Right lobe of liver (tissue), 6 donors: ENCODE measurements at regions not wholly inside any gene's neighbourhood (a gene's known extent, or its start where the extent isn't known, plus 50 kb on each side); places are given as distances from the start of the nearest gene placed in this dataset.

Source experiments
- ATAC-seq, 4 donors: fragments of 200-7000 bp; cut with Tn5 transposase; one replicate each; pipeline ENCODE4 v1.9.1; 2020; ENCODE audit warnings: mild to moderate bottlenecking in 4 of 4, moderate library complexity in 4 of 4
- DNase-seq, 3 donors: peaks; one replicate each; pipeline ENCODE4 v3.0.0-alpha.2; 2020
- H3K27ac ChIP-seq, 3 donors: fragments of 200-600 bp; one replicate each; pipeline ENCODE4 v1.8.0; 2022
- H3K27me3 ChIP-seq, 2 donors: fragments of 200-600 bp; one replicate each; pipeline ENCODE4 v1.8.0; 2022
- H3K36me3 ChIP-seq, 4 donors: fragments of 200-600 bp; sonication (generic) in 1 of 4; one replicate each; pipeline versions ENCODE4 v1.5.1 to v1.8.0; 2017 to 2022; ENCODE audit warnings: control low read depth in 1 of 4
- H3K4me1 ChIP-seq, 4 donors: fragments of 200-600 bp; sonication (generic) in 1 of 4; one replicate each; pipeline versions ENCODE4 v1.5.1 to v1.8.0; 2017 to 2022; ENCODE audit warnings: control low read depth in 1 of 4
- H3K4me3 ChIP-seq, 3 donors: fragments of 200-600 bp; one replicate each; pipeline ENCODE4 v1.8.0; 2022
- H3K9me3 ChIP-seq, 4 donors: fragments of 200-600 bp; sonication (generic) in 1 of 4; one replicate each; pipeline versions ENCODE4 v1.5.1 to v1.8.0; 2017 to 2022; ENCODE audit warnings: control low read depth in 1 of 4
- CTCF ChIP-seq, 4 donors: fragments of 200-600 bp in 3 of 4; fragments of 450-650 bp in 1 of 4; IDR thresholded peaks; one replicate each; pipeline versions ENCODE4 v1.5.1 to v1.8.0; 2016 to 2022; ENCODE audit warnings: antibody characterized with exemption in 4 of 4, mild to moderate bottlenecking in 2 of 4
- POLR2A ChIP-seq: fragments of 450-650 bp; IDR thresholded peaks from one replicate; pipeline ENCODE4 v1.6.1; 2017; ENCODE audit warnings: antibody characterized with exemption, mild to moderate bottlenecking
- WGBS: methylation state at CpG from one replicate; pipeline ENCODE4 v1.1.6; 2018; ENCODE audit warnings: low coverage, low lambda C conversion rate; ENCODE audit not compliant: insufficient coverage; ENCODE audit errors: missing lambda C conversion rate; 5-methylcytosine and 5-hydroxymethylcytosine counted together
- intact Hi-C, 2 donors: fragments of 100-400 bp; cut with DNase I; formaldehyde crosslinking; loops; one replicate each; pipeline versions ENCODE4 v1.11.2 to v1.14.1; 2022
- donor health status: DM: no; HTN: yes; CAD: no.
- donor health status: DM: no; HTN: no; CAD: no.
- donor health status: DM: no; HTN: no; CAD: no.
- donor health status: DM: no; HTN: yes; CAD: no.
- donor health status: DM: no; HTN: yes; CAD: no.

- WGBS, result 55% methylated on average over 3 of the region's 3 CpGs
- no peak for TF ChIP-seq CTCF (IDR thresholded peaks at IDR 0.05)
- no peak for TF ChIP-seq POLR2A
- Histone ChIP-seq H3K4me1 (peaks cover 0 to 12% (median 0%) of the 10 kb centered on the region in 4 donors), H3K36me3 (no peaks in the 10 kb centered on the region), H3K27ac (no peak overlapping the region), H3K4me3 (no peak overlapping the region), H3K27me3 (no peaks in the 10 kb centered on the region), H3K9me3 (no peaks in the 10 kb centered on the region)
- ATAC-seq (no peak), DNase-seq (no peak)
- intact Hi-C loops, result no loop called here
Observed at GRCh38 chr10:43857931-43858315, 209.2 kb upstream of the ZNF32 start.

- no peaks in the 10 kb centered on the region for H3K27me3 ChIP-seq
- H3K27ac ChIP-seq, result no peak overlapping the region
- H3K9me3 ChIP-seq, result no peaks in the 10 kb centered on the region
- TF ChIP-seq CTCF (IDR thresholded peaks at IDR 0.05), result no peak
- H3K36me3 ChIP-seq, result no peaks in the 10 kb centered on the region
- DNase-seq, result no peak
- 47% methylated on average over 6 of the region's 6 CpGs for WGBS
- peak in 3 of 4 donors; percentile 15 to 59 (median 17) for ATAC-seq
- H3K4me3 ChIP-seq, result no peak overlapping the region
- peaks cover 0 to 7% (median 0%) of the 10 kb centered on the region in 4 donors for H3K4me1 ChIP-seq
- intact Hi-C loops, result no loop called here
Observed at GRCh38 chr10:43857206-43857930, 208.7 kb upstream of the ZNF32 start.

GRCh38 chr10:43856299-43856698 lies 207.6 kb upstream of the ZNF32 start:
- no peak for TF ChIP-seq CTCF (IDR thresholded peaks at IDR 0.05)
- no peak for TF ChIP-seq POLR2A
- DNase-seq (no peak), ATAC-seq (no peak)
- no peak overlapping the region for H3K27ac ChIP-seq
- intact Hi-C loops, result no loop called here
- no peaks in the 10 kb centered on the region for H3K9me3 ChIP-seq
- no peaks in the 10 kb centered on the region for H3K27me3 ChIP-seq
- H3K4me3 ChIP-seq, result no peak overlapping the region
- no peaks in the 10 kb centered on the region for H3K4me1 ChIP-seq
- no peaks in the 10 kb centered on the region for H3K36me3 ChIP-seq
- 73% methylated on average over 5 of the region's 5 CpGs for WGBS

GRCh38 chr10:43855667-43856210 lies 207.1 kb upstream of the ZNF32 start:
- ATAC-seq (no peak), DNase-seq (no peak)
- H3K36me3 ChIP-seq, result no peaks in the 10 kb centered on the region
- no peak for TF ChIP-seq POLR2A
- TF ChIP-seq CTCF (IDR thresholded peaks at IDR 0.05), result no peak
- intact Hi-C loops, result no loop called here
- H3K9me3 ChIP-seq, result no peaks in the 10 kb centered on the region
- H3K4me1 ChIP-seq, result no peaks in the 10 kb centered on the region
- H3K27ac ChIP-seq, result no peak overlapping the region
- no peaks in the 10 kb centered on the region for H3K27me3 ChIP-seq
- H3K4me3 ChIP-seq, result no peak overlapping the region
- WGBS, result 0% methylated on average over 1 of the region's 4 CpGs
